Osteocyte (in vitro differentiated cells): ENCODE measurements at regions not wholly inside any gene's neighbourhood (a gene's known extent, or its start where the extent isn't known, plus 50 kb on each side); places are given as distances from the start of the nearest gene placed in this dataset.

Experiments
- DNase-seq: peaks from one replicate; pipeline ENCODE4 v3.0.0; 2021; ENCODE audit warnings: mixed read lengths; ENCODE audit not compliant: unreplicated experiment; ENCODE audit errors: extremely low spot score
- H3K27ac Mint-ChIP-seq: one replicate; pipeline ENCODE4 v1.8.0; 2021; ENCODE audit warnings: mild to moderate bottlenecking, mixed read lengths; ENCODE audit not compliant: unreplicated experiment
- H3K27me3 Mint-ChIP-seq: one replicate; pipeline ENCODE4 v1.8.0; 2021; ENCODE audit warnings: mixed read lengths; ENCODE audit not compliant: unreplicated experiment
- H3K36me3 Mint-ChIP-seq: one replicate; pipeline ENCODE4 v1.8.0; 2021; ENCODE audit warnings: mixed read lengths; ENCODE audit not compliant: unreplicated experiment
- H3K4me1 Mint-ChIP-seq: one replicate; pipeline ENCODE4 v1.8.0; 2021; ENCODE audit warnings: mixed read lengths; ENCODE audit not compliant: unreplicated experiment
- H3K4me3 Mint-ChIP-seq: one replicate; pipeline ENCODE4 v1.8.0; 2021; ENCODE audit warnings: mild to moderate bottlenecking, moderate library complexity, mixed read lengths; ENCODE audit not compliant: unreplicated experiment
- H3K9me3 Mint-ChIP-seq: one replicate; pipeline ENCODE4 v1.8.0; 2021; ENCODE audit warnings: mixed read lengths; ENCODE audit not compliant: unreplicated experiment
- CTCF ChIP-seq: fragments of 200-600 bp; sonication (generic); IDR thresholded peaks from 2 replicates; pipeline ENCODE4 v1.5.0; 2021; ENCODE audit warnings: antibody characterized with exemption, mild to moderate bottlenecking, moderate library complexity

- Mint-ChIP-seq H3K4me3 (no peak overlapping the region), H3K36me3 (no peaks in the 10 kb centered on the region), H3K27me3 (peaks cover 14% of the 10 kb centered on the region), H3K27ac (no peak overlapping the region), H3K9me3 (peaks cover 9% of the 10 kb centered on the region), H3K4me1 (no peaks in the 10 kb centered on the region)
- no peak for TF ChIP-seq CTCF
- no peak for DNase-seq
Observed at GRCh38 chr7:45415265-45415664, 158.9 kb upstream of the ADCY1 start.

DNA sequence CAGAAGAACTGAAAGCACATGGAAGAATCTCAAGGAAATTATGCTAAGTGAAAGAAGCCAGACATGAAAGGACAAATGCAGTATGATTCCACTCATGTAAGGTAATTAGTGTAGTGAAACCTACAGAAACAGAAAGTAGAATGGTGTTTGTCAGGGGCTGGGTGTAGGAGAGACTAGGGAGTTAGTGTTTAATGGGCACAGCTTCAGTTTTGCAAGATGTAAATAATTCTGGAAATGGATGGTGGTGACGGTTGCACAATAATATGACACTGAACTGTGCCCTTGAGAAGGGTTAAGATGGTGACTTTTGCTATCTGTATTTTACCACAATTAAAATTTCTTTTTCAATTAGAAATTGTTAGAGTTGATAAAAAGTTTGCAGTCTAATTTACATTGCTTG, 157.3 kb upstream of the ADCY1 start:
- H3K27me3 Mint-ChIP-seq = peaks cover 16% of the 10 kb centered on the region
- no peak for TF ChIP-seq CTCF
- H3K36me3 Mint-ChIP-seq = no peaks in the 10 kb centered on the region
- no peak overlapping the region for H3K4me3 Mint-ChIP-seq
- DNase-seq = no peak
- H3K4me1 Mint-ChIP-seq = no peaks in the 10 kb centered on the region
- H3K27ac Mint-ChIP-seq = no peak overlapping the region
- no peaks in the 10 kb centered on the region for H3K9me3 Mint-ChIP-seq

- Mint-ChIP-seq H3K27ac (no peak overlapping the region), H3K36me3 (no peaks in the 10 kb centered on the region), H3K9me3 (no peaks in the 10 kb centered on the region), H3K27me3 (peaks cover 18% of the 10 kb centered on the region), H3K4me3 (no peak overlapping the region), H3K4me1 (no peaks in the 10 kb centered on the region)
- TF ChIP-seq CTCF = no peak
- DNase-seq = no peak
Observed at GRCh38 chr7:45417268-45417667, 156.9 kb upstream of the ADCY1 start.

DNA sequence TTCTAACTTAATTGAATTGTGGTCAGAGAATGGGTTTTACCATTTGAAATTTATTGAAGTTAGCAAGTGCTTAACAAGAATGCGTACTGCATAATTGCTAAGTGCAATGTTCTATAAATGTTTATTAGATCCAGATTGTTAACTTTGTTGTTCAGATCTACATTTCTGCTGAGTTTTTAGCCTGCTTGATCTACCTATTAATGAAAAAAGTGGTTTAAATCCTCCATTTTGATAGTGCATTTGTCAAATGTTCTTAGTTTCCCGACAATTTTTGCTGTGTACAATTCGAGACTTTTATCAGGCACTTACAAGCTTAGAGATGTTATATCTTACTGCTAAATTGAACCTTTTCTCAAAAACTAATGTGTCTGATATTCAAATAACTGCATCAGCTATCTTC, 156.4 kb upstream of the ADCY1 start:
- Mint-ChIP-seq H3K4me1 (no peaks in the 10 kb centered on the region), H3K9me3 (no peaks in the 10 kb centered on the region), H3K27me3 (peaks cover 22% of the 10 kb centered on the region), H3K4me3 (no peak overlapping the region), H3K36me3 (no peaks in the 10 kb centered on the region), H3K27ac (no peak overlapping the region)
- TF ChIP-seq CTCF = no peak
- no peak for DNase-seq

GRCh38 chr7:45420843-45421495, 153.2 kb upstream of the ADCY1 start:
- Mint-ChIP-seq H3K9me3 (no peaks in the 10 kb centered on the region), H3K4me3 (no peak overlapping the region), H3K27ac (no peak overlapping the region), H3K27me3 (peaks cover 22% of the 10 kb centered on the region), H3K36me3 (no peaks in the 10 kb centered on the region), H3K4me1 (no peaks in the 10 kb centered on the region)
- TF ChIP-seq CTCF = no peak
- no peak for DNase-seq
